ENCODE measurements at regions not wholly inside any gene's neighbourhood (a gene's known extent, or its start where the extent isn't known, plus 50 kb on each side); places are given as distances from the start of the nearest gene placed in this dataset.

- DNase-seq (ENCODE audit: low spot score): no peak
- in situ Hi-C loops (cut with MboI; ENCODE audit: low pct_unique_long_range_greater_than_20kb, low sequenced_read_pairs, unreplicated experiment): no loop called here
- TF ChIP-seq CTCF (IDR thresholded peaks at IDR 0.05; ENCODE audit: extremely low read depth, insufficient read depth, missing control alignments): no peak
These were observed 239.4 kb upstream of the BRINP3 start for GRCh38 chr1:190717055-190717454.

GRCh38 chr1:190736971-190737590 lies 259.4 kb upstream of the BRINP3 start:
- in situ Hi-C loops (cut with MboI; ENCODE audit: low pct_unique_long_range_greater_than_20kb, low sequenced_read_pairs, unreplicated experiment): no loop called here
- no peak for TF ChIP-seq CTCF (IDR thresholded peaks at IDR 0.05; ENCODE audit: extremely low read depth, insufficient read depth, missing control alignments)
- no peak for DNase-seq (ENCODE audit: low spot score)

- no peak for DNase-seq (ENCODE audit: low spot score)
- no peak for TF ChIP-seq CTCF (IDR thresholded peaks at IDR 0.05; ENCODE audit: extremely low read depth, insufficient read depth, missing control alignments)
- in situ Hi-C loops (cut with MboI; ENCODE audit: low pct_unique_long_range_greater_than_20kb, low sequenced_read_pairs, unreplicated experiment): no loop called here
These were observed 260.7 kb upstream of the BRINP3 start for GRCh38 chr1:190738317-190738716.

- no peak for TF ChIP-seq CTCF (IDR thresholded peaks at IDR 0.05; ENCODE audit: extremely low read depth, insufficient read depth, missing control alignments)
- no peak for DNase-seq (ENCODE audit: low spot score)
- in situ Hi-C loops (cut with MboI; ENCODE audit: low pct_unique_long_range_greater_than_20kb, low sequenced_read_pairs, unreplicated experiment): no loop called here
These were observed 262.3 kb upstream of the BRINP3 start for GRCh38 chr1:190739926-190740325.

DNA sequence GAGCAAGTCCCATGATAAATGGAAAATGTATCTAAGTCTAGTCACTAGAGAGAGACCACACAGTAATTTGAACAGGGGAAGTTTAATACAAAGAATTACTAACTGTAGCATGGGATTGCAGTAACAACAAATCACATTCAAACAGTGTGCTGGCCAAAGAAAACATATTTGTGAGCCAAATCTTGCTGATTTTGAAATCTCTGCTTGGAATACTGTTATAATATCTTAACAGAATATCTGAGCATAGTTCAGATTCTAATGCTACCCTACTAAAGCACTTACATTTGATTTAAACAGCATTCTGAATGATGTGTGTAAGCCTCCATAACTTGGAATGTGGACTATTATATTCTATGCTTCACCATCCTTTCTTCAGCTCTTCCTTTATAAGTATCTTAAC lies 270.0 kb upstream of the BRINP3 start:
- no peak for DNase-seq (ENCODE audit: low spot score)
- TF ChIP-seq CTCF (IDR thresholded peaks at IDR 0.05; ENCODE audit: extremely low read depth, insufficient read depth, missing control alignments): no peak
- in situ Hi-C loops (cut with MboI; ENCODE audit: low pct_unique_long_range_greater_than_20kb, low sequenced_read_pairs, unreplicated experiment): no loop called here

GRCh38 chr1:190752131-190752530 lies 274.5 kb upstream of the BRINP3 start:
- no peak for TF ChIP-seq CTCF (IDR thresholded peaks at IDR 0.05; ENCODE audit: extremely low read depth, insufficient read depth, missing control alignments)
- no peak for DNase-seq (ENCODE audit: low spot score)
- in situ Hi-C loops (cut with MboI; ENCODE audit: low pct_unique_long_range_greater_than_20kb, low sequenced_read_pairs, unreplicated experiment): no loop called here

DNA sequence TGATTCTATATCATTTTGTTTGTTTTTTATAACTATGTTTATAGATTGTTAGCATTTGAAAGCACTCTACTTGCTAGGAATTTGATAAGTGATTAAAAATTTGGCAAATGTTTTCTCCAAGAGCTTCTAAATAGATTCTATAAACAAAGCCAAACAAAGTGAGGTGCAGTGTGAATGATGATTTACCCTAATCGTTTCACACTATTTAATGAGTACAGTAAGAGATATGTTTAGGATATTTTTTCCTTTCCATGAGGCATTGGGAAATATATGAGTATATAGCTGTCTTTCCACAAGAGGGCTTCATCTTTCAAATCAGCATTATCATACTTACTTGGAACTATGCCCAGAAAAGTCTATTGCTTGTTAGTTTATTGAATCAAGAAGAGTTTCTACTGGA lies 277.0 kb upstream of the BRINP3 start:
- TF ChIP-seq CTCF (IDR thresholded peaks at IDR 0.05; ENCODE audit: extremely low read depth, insufficient read depth, missing control alignments): no peak
- in situ Hi-C loops (cut with MboI; ENCODE audit: low pct_unique_long_range_greater_than_20kb, low sequenced_read_pairs, unreplicated experiment): no loop called here
- DNase-seq (ENCODE audit: low spot score): no peak

All from GM13977 (cell line).